SK-N-MC (cell line): ENCODE measurements at regions not wholly inside any gene's neighbourhood (a gene's known extent, or its start where the extent isn't known, plus 50 kb on each side); places are given as distances from the start of the nearest gene placed in this dataset.

ENCODE experiments used
- EZH2 ChIP-seq: fragments of 200-600 bp; sonication (generic); IDR thresholded peaks from one replicate; pipeline ENCODE4 v1.6.1; 2017; ENCODE audit warnings: antibody characterized with exemption
- FOXP2 ChIP-seq: optimal IDR thresholded peaks from 2 replicates; pipeline ENCODE3; 2011; ENCODE audit warnings: mild to moderate bottlenecking, moderate library complexity; ENCODE audit not compliant: insufficient read depth; ENCODE audit errors: extremely low read length, control extremely low read depth
- POLR2AphosphoS5 ChIP-seq: IDR thresholded peaks from 2 replicates; pipeline ENCODE4 v1.6.1; 2012; ENCODE audit warnings: mild to moderate bottlenecking, low read depth, low read length, borderline replicate concordance

DNA sequence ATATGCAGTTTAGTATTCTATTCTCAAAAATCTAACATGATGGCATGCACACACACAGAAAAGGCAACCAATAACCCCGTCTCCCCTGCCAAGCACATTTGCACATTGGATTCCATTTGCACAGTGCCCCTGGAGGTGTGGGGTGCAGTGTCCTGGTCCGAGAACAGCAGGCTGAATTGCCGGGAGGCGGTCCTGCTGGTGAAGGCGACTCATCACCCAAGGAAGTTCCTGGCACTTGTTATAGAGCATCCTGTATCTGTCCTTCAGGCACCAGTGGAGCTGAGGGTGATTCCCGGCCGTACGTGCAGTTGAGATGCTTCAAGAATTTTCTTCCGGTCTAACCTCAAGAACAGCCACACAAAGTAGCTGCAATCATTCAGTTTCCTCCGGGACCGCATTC lies 73.0 kb upstream of the RAB12 start:
- TF ChIP-seq EZH2 (no peak), POLR2AphosphoS5 (no peak), FOXP2 (no peak)
